ENCODE measurements at regions not wholly inside any gene's neighbourhood (a gene's known extent, or its start where the extent isn't known, plus 50 kb on each side); places are given as distances from the start of the nearest gene placed in this dataset.

- Histone ChIP-seq H3K27me3 (ENCODE audit: control insufficient read depth in 2 of 2, insufficient read depth in 2 of 2, low read length in 2 of 2) (no peaks in the 10 kb centered on the region), H3K9ac (ENCODE audit: insufficient read depth, low read length, poor library complexity, severe bottlenecking) (no peak overlapping the region), H3K4me2 (replicated peaks; ENCODE audit: extremely low read depth, low read length, poor library complexity, severe bottlenecking) (no peak overlapping the region), H2AFZ (ENCODE audit: insufficient read depth, low read depth, low read length, poor library complexity, severe bottlenecking) (no peak overlapping the region), H3K36me3 (replicated peaks in 1 of 2; ENCODE audit: control insufficient read depth in 1 of 2, insufficient read depth in 2 of 2, low read length in 2 of 2) (no peaks in the 10 kb centered on the region), H3K79me2 (ENCODE audit: insufficient read depth, low read length) (no peaks in the 10 kb centered on the region), H3K4me3 (replicated peaks in 1 of 3; ENCODE audit: low read depth in 2 of 3, low read length in 3 of 3) (no peak overlapping the region), H4K20me1 (ENCODE audit: insufficient read depth, low read length) (no peaks in the 10 kb centered on the region), H3K27ac (ENCODE audit: low read depth in 1 of 2, low read length in 2 of 2) (no peak overlapping the region), H3K4me1 (ENCODE audit: control insufficient read depth in 1 of 2, insufficient read depth in 2 of 2, low read length in 2 of 2) (no peaks in the 10 kb centered on the region), H3K9me3 (replicated peaks in 1 of 2; ENCODE audit: control insufficient read depth in 1 of 2, insufficient read depth in 1 of 2, low read length in 2 of 2) (no peaks in the 10 kb centered on the region)
- intact Hi-C loops (cut with micrococcal nuclease): no loop called here
- WGBS (ENCODE audit: insufficient coverage): no CpG with 5 or more reads among the region's 1 CpG
- Mint-ChIP-seq H3K27ac (no peak overlapping the region), H3K4me1 (peaks cover 1% of the 10 kb centered on the region), H3K9me3 (peaks cover 0 to 2% (median 0%) of the 10 kb centered on the region in 7 donors), H3K27me3 (ENCODE audit: low read depth in 3 of 3) (peaks cover 0 to 2% (median 0%) of the 10 kb centered on the region in 3 donors), H3K4me3 (no peak overlapping the region), H3K36me3 (no peaks in the 10 kb centered on the region)
- DNase-seq: no peak
- no peak for TF ChIP-seq CTCF (IDR thresholded peaks at IDR 0.05)
Observed at GRCh38 chr5:143678148-143678905, 133.6 kb upstream of the HMHB1 start.

DNA sequence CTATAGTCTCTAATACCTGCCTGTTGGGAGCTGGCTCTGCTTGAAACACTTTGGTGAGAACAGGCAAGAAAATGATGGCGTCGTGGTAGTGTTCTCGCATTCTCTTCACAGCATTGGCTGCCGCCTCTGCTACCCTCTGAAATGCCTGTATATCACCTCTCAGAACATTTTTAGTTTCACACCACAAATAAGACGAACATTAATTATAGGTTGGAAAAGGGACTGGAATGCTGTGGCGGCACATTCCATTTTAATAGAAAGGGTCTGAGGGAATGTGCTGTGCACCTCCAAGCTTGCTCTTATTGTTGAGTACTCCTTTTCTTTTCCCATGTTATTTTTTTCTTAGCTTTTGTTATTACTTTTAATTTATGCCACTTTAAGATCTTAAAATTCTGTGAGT, 134.6 kb upstream of the HMHB1 start:
- Histone ChIP-seq H3K9me3 (replicated peaks in 1 of 2; ENCODE audit: control insufficient read depth in 1 of 2, insufficient read depth in 1 of 2, low read length in 2 of 2) (no peaks in the 10 kb centered on the region), H3K9ac (ENCODE audit: insufficient read depth, low read length, poor library complexity, severe bottlenecking) (no peak overlapping the region), H3K4me2 (replicated peaks; ENCODE audit: extremely low read depth, low read length, poor library complexity, severe bottlenecking) (no peak overlapping the region), H3K36me3 (replicated peaks in 1 of 2; ENCODE audit: control insufficient read depth in 1 of 2, insufficient read depth in 2 of 2, low read length in 2 of 2) (no peaks in the 10 kb centered on the region), H4K20me1 (ENCODE audit: insufficient read depth, low read length) (no peaks in the 10 kb centered on the region), H3K4me1 (ENCODE audit: control insufficient read depth in 1 of 2, insufficient read depth in 2 of 2, low read length in 2 of 2) (no peaks in the 10 kb centered on the region), H3K27ac (ENCODE audit: low read depth in 1 of 2, low read length in 2 of 2) (no peak overlapping the region), H3K4me3 (replicated peaks in 1 of 3; ENCODE audit: low read depth in 2 of 3, low read length in 3 of 3) (no peak overlapping the region), H3K79me2 (ENCODE audit: insufficient read depth, low read length) (no peaks in the 10 kb centered on the region), H3K27me3 (ENCODE audit: control insufficient read depth in 2 of 2, insufficient read depth in 2 of 2, low read length in 2 of 2) (no peaks in the 10 kb centered on the region), H2AFZ (ENCODE audit: insufficient read depth, low read depth, low read length, poor library complexity, severe bottlenecking) (no peak overlapping the region)
- no peak overlapping the region for H3K27ac Mint-ChIP-seq
- intact Hi-C loops (cut with micrococcal nuclease): no loop called here
- H3K4me1 Mint-ChIP-seq: peaks cover 1% of the 10 kb centered on the region
- no CpG with 5 or more reads among the region's 6 CpGs for WGBS (ENCODE audit: insufficient coverage)
- H3K36me3 Mint-ChIP-seq: no peaks in the 10 kb centered on the region
- H3K4me3 Mint-ChIP-seq: no peak overlapping the region
- H3K9me3 Mint-ChIP-seq: peaks cover 0 to 2% (median 0%) of the 10 kb centered on the region in 7 donors
- peaks cover 0 to 3% (median 0%) of the 10 kb centered on the region in 3 donors for H3K27me3 Mint-ChIP-seq (ENCODE audit: low read depth in 3 of 3)
- no peak for TF ChIP-seq CTCF (IDR thresholded peaks at IDR 0.05)
- DNase-seq: no peak
